Activated T-cell treated with anti-CD3 and anti-CD28 coated beads, Interleukin-2, amount 50 U/mL, for 72 hours (primary cell): ENCODE measurements at regions not wholly inside any gene's neighbourhood (a gene's known extent, or its start where the extent isn't known, plus 50 kb on each side); places are given as distances from the start of the nearest gene placed in this dataset.

Experiments used
- ATAC-seq, 2 donors: fragments of 150-1000 bp; cut with Tn5 transposase; replicated peaks in 1 of 2; 2 replicates each; pipeline ENCODE4 v1.10.0; 2021; ENCODE audit warnings: moderate library complexity in 2 of 2, mild to moderate bottlenecking in 1 of 2
- DNase-seq, 2 donors: peaks; one replicate each; pipeline ENCODE4 v3.0.0; 2021 to 2022; ENCODE audit warnings: mixed read lengths in 1 of 2
- H3K27ac Mint-ChIP-seq: one replicate; pipeline ENCODE4 v1.8.0; 2022; ENCODE audit warnings: mild to moderate bottlenecking, moderate library complexity, mixed read lengths
- H3K27me3 Mint-ChIP-seq: one replicate; pipeline ENCODE4 v1.8.0; 2022; ENCODE audit warnings: low read depth, mixed read lengths
- H3K36me3 Mint-ChIP-seq, 2 donors: one replicate each; pipeline ENCODE4 v1.8.0; 2022; ENCODE audit warnings: mixed read lengths in 2 of 2, mild to moderate bottlenecking in 1 of 2; ENCODE audit not compliant: insufficient read depth in 2 of 2
- H3K4me1 Mint-ChIP-seq: one replicate; pipeline ENCODE4 v1.8.0; 2022; ENCODE audit warnings: low read depth, mixed read lengths
- H3K4me3 Mint-ChIP-seq, 2 donors: one replicate each; pipeline ENCODE4 v1.8.0; 2022; ENCODE audit warnings: mild to moderate bottlenecking in 2 of 2, mixed read lengths in 2 of 2, moderate library complexity in 2 of 2
- H3K9me3 Mint-ChIP-seq, 2 donors: one replicate each; pipeline ENCODE4 v1.8.0; 2022; ENCODE audit warnings: mixed read lengths in 2 of 2

DNA sequence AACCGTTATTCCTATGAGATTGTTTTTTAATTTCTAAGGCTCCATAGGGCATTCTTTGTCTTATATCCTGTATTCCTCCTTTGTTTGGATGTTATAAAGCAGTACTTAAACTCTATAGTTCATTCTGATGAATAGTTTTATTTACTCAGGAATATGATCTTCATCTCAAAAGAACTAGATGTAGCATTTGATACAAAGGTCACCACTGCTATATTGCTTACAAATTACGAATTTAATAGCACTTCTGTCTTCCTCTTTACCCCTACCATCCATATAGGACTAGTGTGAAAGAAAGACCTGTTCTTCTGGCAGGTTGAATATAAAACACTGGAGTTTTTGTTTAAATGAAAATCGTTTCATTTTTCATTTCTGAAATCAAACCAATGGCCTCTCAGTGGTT, 468.1 kb upstream of the CXADR start:
- Mint-ChIP-seq H3K4me3 (no peak overlapping the region), H3K36me3 (no peaks in the 10 kb centered on the region), H3K4me1 (no peaks in the 10 kb centered on the region), H3K9me3 (peaks cover 4 to 8% of the 10 kb centered on the region in 2 donors), H3K27ac (no peak overlapping the region), H3K27me3 (no peaks in the 10 kb centered on the region)
- DNase-seq (no peak), ATAC-seq (no peak)

DNA sequence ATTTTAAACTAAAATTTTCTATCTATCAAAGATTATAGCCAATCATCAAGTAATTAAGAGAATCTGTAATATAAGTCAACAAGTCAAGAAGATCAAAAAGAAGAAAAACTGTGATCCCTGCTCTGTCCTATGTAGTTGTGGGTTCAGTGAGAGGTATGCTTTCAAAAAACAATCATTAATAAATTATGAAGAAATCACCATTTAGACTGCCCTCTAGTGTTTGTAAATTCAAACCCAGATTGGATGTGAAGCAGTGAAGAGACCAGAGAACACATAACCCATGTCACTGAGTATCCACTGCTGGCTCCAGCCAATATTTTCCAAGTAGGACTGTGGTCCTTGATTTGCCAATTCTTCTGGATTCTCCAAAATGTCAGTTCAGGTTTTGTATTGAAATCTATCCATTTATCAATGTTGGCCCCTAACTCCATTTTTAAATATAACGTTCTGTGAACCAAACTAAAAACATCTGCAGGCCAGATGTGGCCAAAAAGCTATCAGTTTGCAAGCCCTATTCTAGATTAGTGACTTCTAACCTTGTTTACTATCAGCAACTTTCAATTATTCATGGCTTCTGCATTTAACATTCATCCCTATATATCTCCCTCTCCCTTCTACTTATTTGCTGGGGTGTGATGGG, 467.5 kb upstream of the CXADR start:
- Mint-ChIP-seq H3K9me3 (peaks cover 4 to 8% of the 10 kb centered on the region in 2 donors), H3K36me3 (no peaks in the 10 kb centered on the region), H3K4me1 (no peaks in the 10 kb centered on the region), H3K4me3 (no peak overlapping the region), H3K27me3 (no peaks in the 10 kb centered on the region), H3K27ac (no peak overlapping the region)
- no peak for ATAC-seq
- DNase-seq, result no peak

DNA sequence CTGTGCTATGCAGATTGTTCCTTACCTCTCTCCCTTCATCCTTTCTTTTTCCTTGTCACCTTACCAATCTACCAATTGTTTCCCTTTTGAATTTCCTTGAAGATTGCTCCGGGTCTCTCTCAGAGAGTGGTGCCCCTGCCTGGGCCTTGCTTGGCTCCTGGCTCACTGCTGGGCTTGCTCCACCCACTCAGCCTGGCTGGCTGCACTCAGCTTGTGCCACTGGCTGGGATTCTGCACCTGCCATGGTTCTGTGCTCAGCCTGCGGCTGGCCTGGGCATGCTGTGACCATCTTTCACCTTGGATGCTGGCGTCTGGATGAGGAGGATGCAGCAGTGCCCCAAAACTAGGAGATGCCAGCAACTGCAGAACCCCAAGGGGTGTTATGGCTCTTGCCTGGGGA, 463.9 kb upstream of the CXADR start:
- ATAC-seq (no peak), DNase-seq (no peak)
- no peak overlapping the region for H3K27ac Mint-ChIP-seq
- no peaks in the 10 kb centered on the region for H3K36me3 Mint-ChIP-seq
- H3K4me1 Mint-ChIP-seq, result no peaks in the 10 kb centered on the region
- H3K27me3 Mint-ChIP-seq, result no peaks in the 10 kb centered on the region
- H3K9me3 Mint-ChIP-seq, result peaks cover 2 to 4% of the 10 kb centered on the region in 2 donors
- H3K4me3 Mint-ChIP-seq, result no peak overlapping the region

DNA sequence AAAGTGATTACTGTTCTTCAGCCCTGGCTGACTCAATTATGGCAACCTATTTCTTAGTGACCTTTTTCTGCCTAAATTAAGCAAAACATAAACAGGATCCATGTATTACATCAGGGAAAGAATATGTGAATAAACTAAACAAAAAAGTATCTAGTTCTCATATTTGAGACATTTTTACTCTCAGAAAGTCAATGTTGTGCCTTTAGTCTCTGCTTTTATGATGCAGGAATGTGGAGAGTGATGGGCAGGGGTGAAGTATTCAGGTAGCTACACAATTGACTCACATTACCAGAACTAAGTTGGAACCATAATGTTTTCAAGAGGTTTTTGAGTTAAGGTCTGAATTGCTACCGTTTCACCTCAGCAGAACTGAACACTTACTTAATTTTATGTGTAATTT, 462.7 kb upstream of the CXADR start:
- Mint-ChIP-seq H3K36me3 (no peaks in the 10 kb centered on the region), H3K4me1 (no peaks in the 10 kb centered on the region), H3K27me3 (no peaks in the 10 kb centered on the region), H3K27ac (no peak overlapping the region), H3K4me3 (no peak overlapping the region), H3K9me3 (peaks cover 2 to 4% of the 10 kb centered on the region in 2 donors)
- ATAC-seq (no peak), DNase-seq (no peak)

DNA sequence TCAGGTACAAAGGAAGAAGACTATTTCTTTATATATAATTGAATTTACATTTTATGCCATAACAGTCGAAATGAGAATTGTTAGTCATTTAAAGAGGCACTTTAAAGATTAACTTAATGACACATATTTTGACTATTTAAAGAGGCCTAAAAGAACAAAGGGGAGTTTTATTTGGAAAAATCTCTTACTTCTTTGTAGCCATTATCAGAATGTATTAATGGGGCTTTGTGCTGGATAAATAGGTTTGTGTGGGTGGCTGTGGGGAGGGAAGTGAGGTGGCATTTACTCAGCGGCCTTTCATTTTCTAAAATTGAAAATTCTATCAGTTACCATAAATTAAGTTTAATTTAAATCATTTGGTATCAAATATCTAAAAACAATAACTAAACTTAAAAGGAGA, 462.2 kb upstream of the CXADR start:
- no peak overlapping the region for H3K27ac Mint-ChIP-seq
- H3K27me3 Mint-ChIP-seq, result no peaks in the 10 kb centered on the region
- no peak for ATAC-seq
- no peak for DNase-seq
- no peak overlapping the region for H3K4me3 Mint-ChIP-seq
- H3K36me3 Mint-ChIP-seq, result no peaks in the 10 kb centered on the region
- H3K9me3 Mint-ChIP-seq, result peaks cover 2 to 4% of the 10 kb centered on the region in 2 donors
- no peaks in the 10 kb centered on the region for H3K4me1 Mint-ChIP-seq

DNA sequence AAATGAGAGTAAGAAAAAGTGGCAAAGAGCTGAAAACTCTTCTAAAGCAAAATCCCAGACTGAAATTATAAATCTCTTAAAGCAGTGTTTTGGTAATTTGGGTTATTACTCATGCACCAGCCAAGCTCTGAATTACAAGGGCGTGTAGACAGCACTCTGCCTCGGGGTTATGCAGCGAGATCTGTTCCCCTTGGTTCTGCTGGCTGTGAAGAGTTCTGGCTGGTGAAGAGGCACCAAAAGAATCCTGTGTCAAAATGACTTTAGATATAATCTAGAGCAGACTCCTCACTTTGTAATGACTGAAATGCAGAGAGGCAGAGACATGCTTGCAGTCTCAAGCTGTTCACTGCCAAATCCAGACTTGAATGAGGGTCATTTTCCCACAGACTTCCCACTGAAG, 461.8 kb upstream of the CXADR start:
- Mint-ChIP-seq H3K4me1 (no peaks in the 10 kb centered on the region), H3K27ac (no peak overlapping the region), H3K27me3 (no peaks in the 10 kb centered on the region), H3K9me3 (peaks cover 2 to 4% of the 10 kb centered on the region in 2 donors), H3K4me3 (no peak overlapping the region), H3K36me3 (no peaks in the 10 kb centered on the region)
- ATAC-seq, result no peak
- no peak for DNase-seq

DNA sequence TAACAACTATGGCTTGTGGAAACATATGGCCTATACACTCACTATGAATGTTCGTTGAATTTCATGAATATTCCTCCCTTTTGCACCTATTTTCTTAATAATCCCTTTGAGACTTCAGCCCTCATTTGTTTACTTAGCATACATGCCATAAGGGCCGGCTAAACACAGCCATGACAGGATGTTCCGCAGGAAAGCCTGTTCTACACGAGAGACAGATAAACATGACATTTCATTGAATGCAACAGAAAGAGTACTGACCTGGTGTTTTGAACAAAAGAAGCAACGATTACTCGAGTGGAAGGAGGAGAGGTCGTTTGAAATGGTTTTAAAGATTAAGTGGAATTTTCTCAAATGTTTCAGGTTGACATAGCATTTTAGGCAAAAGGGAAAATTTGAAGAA, 459.5 kb upstream of the CXADR start:
- Mint-ChIP-seq H3K4me1 (no peaks in the 10 kb centered on the region), H3K27ac (no peak overlapping the region), H3K36me3 (no peaks in the 10 kb centered on the region), H3K4me3 (no peak overlapping the region), H3K9me3 (peaks cover 0 to 6% of the 10 kb centered on the region in 2 donors), H3K27me3 (no peaks in the 10 kb centered on the region)
- ATAC-seq (no peak), DNase-seq (no peak)

DNA sequence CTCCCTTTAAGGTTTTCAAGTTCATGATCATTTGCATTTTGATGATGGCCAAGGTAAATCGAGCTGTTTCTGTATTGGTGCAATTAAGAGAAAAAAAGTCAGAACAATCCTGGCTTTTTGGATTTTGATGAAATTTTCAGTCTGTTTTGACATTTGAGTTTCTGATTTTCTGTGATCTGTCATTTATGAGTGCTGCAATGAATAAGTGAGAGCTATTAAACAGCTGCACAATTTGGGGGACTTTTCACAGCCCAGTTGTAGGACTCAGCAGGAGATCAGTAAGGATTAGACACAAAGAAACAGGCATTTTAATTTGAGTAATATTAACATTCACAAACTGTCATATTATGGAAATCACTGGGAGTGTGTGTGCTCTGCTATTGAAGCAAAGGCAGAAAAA, 452.9 kb upstream of the CXADR start:
- Mint-ChIP-seq H3K4me3 (no peak overlapping the region), H3K36me3 (no peaks in the 10 kb centered on the region), H3K27me3 (no peaks in the 10 kb centered on the region), H3K27ac (no peak overlapping the region), H3K9me3 (peaks cover 4 to 8% of the 10 kb centered on the region in 2 donors), H3K4me1 (no peaks in the 10 kb centered on the region)
- ATAC-seq, result no peak
- no peak for DNase-seq

DNA sequence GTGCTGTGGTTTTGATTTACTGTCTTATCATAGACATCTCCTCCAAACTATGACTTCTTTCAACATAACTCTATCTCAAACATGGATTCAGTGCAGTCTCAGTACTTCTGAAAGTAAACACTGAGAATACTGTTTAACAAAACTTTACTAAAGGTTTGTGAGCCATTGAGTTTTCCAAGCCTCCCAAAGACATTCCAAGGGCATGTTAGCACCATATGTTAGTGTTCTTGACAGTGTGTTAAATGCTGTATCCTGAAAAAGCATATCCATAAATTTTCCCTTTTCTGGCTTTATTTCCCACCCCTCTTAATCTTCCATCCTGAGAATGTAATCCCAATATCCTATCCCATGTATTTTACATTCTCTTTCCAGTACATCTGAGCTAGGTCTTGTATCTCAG, 446.8 kb upstream of the CXADR start:
- ATAC-seq (no peak), DNase-seq (no peak)
- Mint-ChIP-seq H3K27me3 (no peaks in the 10 kb centered on the region), H3K9me3 (peaks cover 6 to 8% of the 10 kb centered on the region in 2 donors), H3K4me3 (no peak overlapping the region), H3K36me3 (peaks cover 0 to 2% of the 10 kb centered on the region in 2 donors), H3K4me1 (no peaks in the 10 kb centered on the region), H3K27ac (no peak overlapping the region)

DNA sequence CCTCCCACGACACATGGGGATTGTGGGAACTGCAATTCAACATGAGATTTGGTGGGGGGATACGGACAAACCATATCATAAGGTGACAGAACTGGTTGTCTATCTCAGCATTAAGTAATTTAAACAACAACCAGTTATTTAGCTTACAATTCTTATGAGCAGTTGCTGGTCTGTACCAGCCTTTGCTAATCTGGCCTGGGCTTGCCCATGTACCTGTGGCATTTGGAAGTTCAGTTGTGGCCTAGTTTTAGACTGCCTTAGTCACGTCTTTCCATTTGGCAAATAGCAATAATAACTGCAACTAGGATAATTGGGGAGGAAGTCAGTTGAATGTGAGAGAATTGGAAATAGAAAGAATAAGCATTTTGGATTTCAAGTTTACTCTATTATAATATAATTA, 441.8 kb upstream of the CXADR start:
- DNase-seq (no peak), ATAC-seq (no peak)
- Mint-ChIP-seq H3K36me3 (peaks cover 0 to 2% of the 10 kb centered on the region in 2 donors), H3K4me3 (no peak overlapping the region), H3K4me1 (no peaks in the 10 kb centered on the region), H3K27ac (no peak overlapping the region), H3K27me3 (no peaks in the 10 kb centered on the region), H3K9me3 (peaks cover 2 to 6% of the 10 kb centered on the region in 2 donors)

DNA sequence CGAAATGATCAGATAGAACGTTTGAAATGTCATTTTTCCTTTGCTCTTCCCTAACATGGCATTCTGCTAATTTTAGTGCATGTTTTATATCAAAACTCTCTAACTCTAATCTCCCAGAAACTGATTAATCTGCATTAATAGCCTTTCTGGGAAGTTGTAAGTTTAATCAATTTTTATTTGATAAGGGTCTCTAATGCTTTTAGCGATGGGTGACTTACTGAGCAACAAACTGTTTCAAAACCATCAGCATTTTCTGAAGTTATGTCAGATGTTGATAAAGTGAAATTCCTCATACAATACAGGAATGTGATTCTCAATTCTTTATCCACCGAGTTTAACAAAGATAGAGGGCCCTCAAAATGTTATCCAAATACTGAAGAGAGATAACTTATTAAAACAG, 431.6 kb upstream of the CXADR start:
- no peak for ATAC-seq

DNA sequence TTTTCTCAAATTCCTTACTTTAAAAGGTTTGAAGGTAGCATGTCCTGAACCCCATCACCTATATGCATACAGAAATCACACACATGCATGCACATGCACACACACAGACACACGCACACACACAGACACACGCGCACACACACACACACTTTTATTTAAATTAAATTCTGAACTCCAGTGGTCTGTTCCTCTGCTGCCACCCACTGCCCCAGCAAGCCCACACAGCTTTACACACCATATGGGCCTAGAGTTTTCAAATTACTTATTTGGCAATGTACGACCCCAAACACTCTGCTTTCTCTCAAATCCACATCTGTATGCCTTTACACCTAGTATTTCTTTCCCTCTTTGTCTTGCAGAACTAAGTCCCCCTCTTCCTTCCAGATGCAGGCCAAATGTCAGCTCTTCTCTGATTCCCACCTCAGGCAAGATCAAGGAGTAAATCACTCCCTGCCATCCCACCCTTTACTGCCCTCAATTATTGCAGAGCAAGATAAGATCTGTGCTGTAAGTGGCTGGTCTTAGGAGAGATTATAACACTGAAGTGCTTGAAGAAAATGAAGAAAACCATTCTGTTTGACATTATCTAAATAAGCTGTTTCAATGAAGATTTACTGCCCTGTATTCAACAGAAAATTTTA, 429.9 kb upstream of the CXADR start:
- DNase-seq (no peak), ATAC-seq (no peak)
- no peaks in the 10 kb centered on the region for H3K4me1 Mint-ChIP-seq
- H3K27ac Mint-ChIP-seq, result no peak overlapping the region
- H3K27me3 Mint-ChIP-seq, result no peaks in the 10 kb centered on the region
- peaks cover 0 to 2% of the 10 kb centered on the region in 2 donors for H3K36me3 Mint-ChIP-seq
- no peak overlapping the region for H3K4me3 Mint-ChIP-seq
- H3K9me3 Mint-ChIP-seq, result no peaks in the 10 kb centered on the region

More for the DNA sequence above, 431.6 kb upstream of the CXADR start:
- no peak for DNase-seq
- Mint-ChIP-seq H3K4me3 (no peak overlapping the region), H3K27me3 (no peaks in the 10 kb centered on the region), H3K27ac (no peak overlapping the region), H3K4me1 (no peaks in the 10 kb centered on the region), H3K9me3 (peaks cover 2% of the 10 kb centered on the region in 2 donors), H3K36me3 (no peaks in the 10 kb centered on the region)

DNA sequence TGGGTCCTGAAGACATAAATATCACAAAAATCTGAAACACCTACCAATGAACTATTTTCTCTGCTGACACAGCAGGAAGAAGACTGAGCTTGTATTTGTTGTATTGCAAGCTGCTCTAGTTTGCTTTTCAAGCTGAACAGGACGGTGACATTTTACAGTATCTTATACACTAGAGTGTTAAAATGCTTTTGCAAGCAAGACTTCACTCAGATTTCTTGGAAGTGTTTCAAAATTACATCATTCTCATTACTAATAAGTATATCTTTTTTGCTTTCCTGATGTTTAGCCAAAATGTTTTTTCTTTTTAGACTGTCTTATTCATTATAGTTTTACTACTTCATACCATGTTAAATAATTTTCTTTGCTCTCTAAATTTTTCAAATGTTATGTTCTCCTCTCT, 427.1 kb upstream of the CXADR start:
- DNase-seq (no peak), ATAC-seq (no peak)
- Mint-ChIP-seq H3K36me3 (peaks cover 0 to 2% of the 10 kb centered on the region in 2 donors), H3K4me1 (no peaks in the 10 kb centered on the region), H3K9me3 (peaks cover 0 to 5% of the 10 kb centered on the region in 2 donors), H3K4me3 (no peak overlapping the region), H3K27me3 (no peaks in the 10 kb centered on the region), H3K27ac (no peak overlapping the region)

DNA sequence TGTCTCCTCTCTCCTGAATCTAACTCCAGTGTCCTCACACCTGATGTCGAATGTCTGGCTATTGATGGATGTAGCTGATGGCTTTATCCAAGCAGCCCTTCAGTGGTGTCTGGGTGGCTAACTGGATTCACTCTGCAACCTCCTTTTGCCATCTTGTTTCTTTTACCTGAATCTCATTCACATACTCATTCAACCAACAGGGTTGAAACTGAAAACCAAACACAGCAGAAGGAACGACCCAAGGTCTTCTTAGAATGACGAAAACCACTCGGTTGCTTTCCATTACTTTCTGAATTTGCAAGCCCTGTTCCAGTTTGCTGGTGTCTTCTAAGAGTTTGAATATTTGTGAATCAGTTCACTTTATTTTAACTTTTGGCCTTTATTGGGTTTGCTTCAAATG, 424.3 kb upstream of the CXADR start:
- ATAC-seq (no peak), DNase-seq (no peak)
- Mint-ChIP-seq H3K27me3 (no peaks in the 10 kb centered on the region), H3K4me1 (no peaks in the 10 kb centered on the region), H3K36me3 (peaks cover 2 to 3% of the 10 kb centered on the region in 2 donors), H3K4me3 (no peak overlapping the region), H3K9me3 (peaks cover 0 to 7% of the 10 kb centered on the region in 2 donors), H3K27ac (no peak overlapping the region)
